ENCODE measurements at regions not wholly inside any gene's neighbourhood (a gene's known extent, or its start where the extent isn't known, plus 50 kb on each side); places are given as distances from the start of the nearest gene placed in this dataset.

DNA sequence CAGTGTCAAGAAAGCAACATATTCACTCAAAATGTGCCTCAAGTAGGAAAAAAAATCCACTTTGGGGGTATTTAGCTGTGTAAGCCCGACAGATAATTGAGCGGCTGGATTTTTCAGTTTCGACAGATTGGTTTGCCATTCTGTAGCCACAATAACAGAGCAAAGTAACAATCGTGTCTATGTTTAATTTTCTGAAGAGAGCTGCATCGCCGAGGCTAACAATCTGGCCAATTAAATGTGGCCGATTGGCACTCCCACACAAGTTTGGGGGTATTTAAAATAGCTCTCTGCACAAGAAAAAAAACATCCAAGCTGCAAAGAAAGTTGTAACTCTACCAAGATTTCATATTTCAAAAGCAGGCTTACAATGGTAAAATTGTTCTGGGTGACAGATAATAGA is 99.7 kb upstream of the CDH13 start:
- no peak for TF ChIP-seq MXI1 (IDR thresholded peaks at IDR 0.05; ENCODE audit: low read depth, low read length)
- no peak for TF ChIP-seq RB1 (IDR thresholded peaks at IDR 0.05; ENCODE audit: borderline replicate concordance)
- no peak for TF ChIP-seq CEBPB (IDR thresholded peaks at IDR 0.05; ENCODE audit: borderline replicate concordance in 1 of 2, low read depth in 2 of 2, low read length in 2 of 2)
- TF ChIP-seq, protein P1, sequence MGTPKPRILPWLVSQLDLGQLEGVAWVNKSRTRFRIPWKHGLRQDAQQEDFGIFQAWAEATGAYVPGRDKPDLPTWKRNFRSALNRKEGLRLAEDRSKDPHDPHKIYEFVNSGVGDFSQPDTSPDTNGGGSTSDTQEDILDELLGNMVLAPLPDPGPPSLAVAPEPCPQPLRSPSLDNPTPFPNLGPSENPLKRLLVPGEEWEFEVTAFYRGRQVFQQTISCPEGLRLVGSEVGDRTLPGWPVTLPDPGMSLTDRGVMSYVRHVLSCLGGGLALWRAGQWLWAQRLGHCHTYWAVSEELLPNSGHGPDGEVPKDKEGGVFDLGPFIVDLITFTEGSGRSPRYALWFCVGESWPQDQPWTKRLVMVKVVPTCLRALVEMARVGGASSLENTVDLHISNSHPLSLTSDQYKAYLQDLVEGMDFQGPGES (IDR thresholded peaks at IDR 0.05), result no peak
- no peak for TF ChIP-seq GABPA (IDR thresholded peaks at IDR 0.05; ENCODE audit: low read depth)
- no peak for TF ChIP-seq TCF12 (IDR thresholded peaks at IDR 0.05; ENCODE audit: low read depth, low read length)
- TF ChIP-seq CREB1 (IDR thresholded peaks at IDR 0.05; ENCODE audit: low read depth), result no peak
- no peak for TF ChIP-seq BMI1 (IDR thresholded peaks at IDR 0.05; ENCODE audit: borderline replicate concordance)
- no peak for TF ChIP-seq JUND (IDR thresholded peaks at IDR 0.05; ENCODE audit: low read depth, low read length)
- TF ChIP-seq, protein P2, sequence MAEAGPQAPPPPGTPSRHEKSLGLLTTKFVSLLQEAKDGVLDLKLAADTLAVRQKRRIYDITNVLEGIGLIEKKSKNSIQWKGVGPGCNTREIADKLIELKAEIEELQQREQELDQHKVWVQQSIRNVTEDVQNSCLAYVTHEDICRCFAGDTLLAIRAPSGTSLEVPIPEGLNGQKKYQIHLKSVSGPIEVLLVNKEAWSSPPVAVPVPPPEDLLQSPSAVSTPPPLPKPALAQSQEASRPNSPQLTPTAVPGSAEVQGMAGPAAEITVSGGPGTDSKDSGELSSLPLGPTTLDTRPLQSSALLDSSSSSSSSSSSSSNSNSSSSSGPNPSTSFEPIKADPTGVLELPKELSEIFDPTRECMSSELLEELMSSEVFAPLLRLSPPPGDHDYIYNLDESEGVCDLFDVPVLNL (IDR thresholded peaks at IDR 0.05; ENCODE audit: low read depth, low read length), result no peak
- no peak for TF ChIP-seq TBL1XR1 (IDR thresholded peaks at IDR 0.05; ENCODE audit: low read depth, low read length)
- no peak for TF ChIP-seq EP300 (IDR thresholded peaks at IDR 0.05; ENCODE audit: borderline replicate concordance in 1 of 2, control insufficient read depth in 1 of 2, low read depth in 2 of 2, low read length in 2 of 2)

Data from GM12878 (cell line).